GM13976 (cell line): ENCODE measurements at regions not wholly inside any gene's neighbourhood (a gene's known extent, or its start where the extent isn't known, plus 50 kb on each side); places are given as distances from the start of the nearest gene placed in this dataset.

Experiments
- DNase-seq: peaks from one replicate; pipeline ENCODE4 v3.0.0; 2012; ENCODE audit warnings: low spot score
- CTCF ChIP-seq: IDR thresholded peaks from 2 replicates; pipeline ENCODE4 v1.5.1; 2012; ENCODE audit warnings: borderline replicate concordance, mild to moderate bottlenecking; ENCODE audit not compliant: insufficient read depth; ENCODE audit errors: extremely low read depth, missing control alignments, control extremely low read depth
- in situ Hi-C: fragments of 300-500 bp; cut with MboI; formaldehyde crosslinking; loops from one replicate; pipeline ENCODE4 v1.12.0; 2022; ENCODE audit warnings: low sequenced_read_pairs, mixed read lengths, inconsistent platforms; ENCODE audit not compliant: unreplicated experiment

GRCh38 chr3:170638988-170639387 is 53.1 kb upstream of the SLC7A14 start:
- in situ Hi-C loops = no loop called here
- TF ChIP-seq CTCF = no peak
- no peak for DNase-seq

- in situ Hi-C loops = no loop called here
- DNase-seq = no peak
- TF ChIP-seq CTCF = no peak
Observed at GRCh38 chr3:170637306-170637705, 51.4 kb upstream of the SLC7A14 start.

DNA sequence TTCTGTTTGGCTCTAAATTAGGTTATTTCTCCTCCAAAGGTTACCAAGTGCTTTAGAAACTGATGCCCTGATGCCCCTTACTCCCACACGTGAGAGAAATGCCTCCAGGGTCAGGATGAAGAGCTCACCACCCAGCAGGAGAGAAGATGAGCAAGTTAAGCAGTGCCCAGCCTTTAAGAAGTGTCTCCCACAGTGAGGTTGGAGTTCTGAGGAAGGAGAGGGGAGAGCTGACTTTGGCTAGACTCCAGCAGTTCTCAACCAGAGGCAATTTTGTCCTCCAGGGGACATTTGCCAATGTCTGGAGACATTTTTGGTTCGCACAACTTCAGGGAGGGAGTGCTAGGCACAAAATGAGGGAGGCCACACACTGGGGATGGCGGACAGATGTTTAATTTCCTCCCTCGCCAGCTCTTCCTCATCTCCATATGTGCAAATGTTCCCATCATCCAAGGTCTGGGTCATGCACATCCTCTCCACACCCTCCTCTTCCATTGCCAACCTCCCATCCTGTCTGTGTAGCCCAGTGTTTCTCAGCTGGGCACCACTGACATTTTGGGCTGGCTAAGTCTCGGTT is 50.6 kb upstream of the SLC7A14 start:
- in situ Hi-C loops = no loop called here
- DNase-seq = no peak
- TF ChIP-seq CTCF = no peak
